IPS-NIHi7 (cell line): ENCODE measurements at regions not wholly inside any gene's neighbourhood (a gene's known extent, or its start where the extent isn't known, plus 50 kb on each side); places are given as distances from the start of the nearest gene placed in this dataset.
"Not testable (repeated sequence)": the region's sequence is repeated elsewhere in the genome, so short reads cannot be mapped to it uniquely, and the experiment has no call there.

Experiments
- DNase-seq: peaks from one replicate; pipeline ENCODE4 v3.0.0; 2012; ENCODE audit warnings: mixed read lengths; ENCODE audit errors: extremely low spot score

DNA sequence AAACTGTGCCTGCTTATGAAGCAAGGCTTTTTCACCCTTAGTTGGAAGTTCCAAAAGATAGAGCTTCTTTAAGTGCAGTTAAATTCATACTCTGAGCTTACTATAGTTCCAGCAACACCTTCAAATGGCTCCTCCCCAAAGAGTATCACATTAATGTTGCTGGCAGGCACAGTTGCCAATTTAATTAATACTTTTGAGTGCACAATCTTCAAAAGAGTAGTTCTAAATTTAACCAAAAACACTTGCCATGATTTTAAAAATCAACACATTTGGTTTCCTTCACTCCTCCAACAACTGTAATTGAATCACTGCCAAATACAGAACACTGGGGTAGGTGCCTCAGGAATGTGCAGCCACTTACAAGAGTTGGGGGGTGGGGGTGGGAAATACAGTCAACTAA, 150.6 kb upstream of the UBE2E3 start:
- no peak for DNase-seq

DNA sequence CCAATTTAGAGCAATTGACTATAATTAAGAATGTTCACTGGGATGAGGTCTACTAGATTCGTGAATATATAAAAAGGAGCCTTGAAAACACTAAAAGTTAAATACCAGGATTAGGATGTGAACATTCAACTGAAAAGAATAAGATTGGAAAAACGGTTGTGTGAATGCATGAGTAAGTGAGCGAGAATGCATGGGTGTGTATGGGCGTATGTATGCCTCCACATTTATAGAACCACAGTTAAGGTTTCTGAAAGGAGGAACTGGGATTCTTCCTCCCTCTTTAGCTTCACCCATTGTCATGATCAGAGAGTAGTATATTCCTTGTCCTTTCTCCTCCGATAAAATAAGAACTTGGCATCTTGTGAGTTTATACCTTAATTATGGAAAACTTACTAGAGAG, 151.1 kb upstream of the UBE2E3 start:
- no peak for DNase-seq

DNA sequence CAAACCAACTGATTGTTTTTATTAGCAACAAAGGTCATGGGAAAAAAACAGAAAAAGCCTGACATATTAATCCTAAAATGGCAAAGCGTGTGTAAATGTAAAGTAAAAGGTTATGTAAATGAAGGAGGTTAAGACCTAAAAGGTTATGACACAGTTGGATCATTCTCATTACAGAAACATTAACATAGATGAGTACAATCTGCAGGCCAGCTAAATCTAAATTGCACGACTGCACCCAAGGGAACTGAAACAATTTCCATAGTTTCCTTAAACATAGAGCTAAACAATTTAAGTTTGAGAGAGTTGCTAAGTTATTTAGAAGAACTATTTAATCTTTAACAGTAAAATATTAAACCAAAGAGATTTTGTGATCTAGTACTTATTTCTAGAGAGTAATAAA, 151.6 kb upstream of the UBE2E3 start:
- no peak for DNase-seq

DNA sequence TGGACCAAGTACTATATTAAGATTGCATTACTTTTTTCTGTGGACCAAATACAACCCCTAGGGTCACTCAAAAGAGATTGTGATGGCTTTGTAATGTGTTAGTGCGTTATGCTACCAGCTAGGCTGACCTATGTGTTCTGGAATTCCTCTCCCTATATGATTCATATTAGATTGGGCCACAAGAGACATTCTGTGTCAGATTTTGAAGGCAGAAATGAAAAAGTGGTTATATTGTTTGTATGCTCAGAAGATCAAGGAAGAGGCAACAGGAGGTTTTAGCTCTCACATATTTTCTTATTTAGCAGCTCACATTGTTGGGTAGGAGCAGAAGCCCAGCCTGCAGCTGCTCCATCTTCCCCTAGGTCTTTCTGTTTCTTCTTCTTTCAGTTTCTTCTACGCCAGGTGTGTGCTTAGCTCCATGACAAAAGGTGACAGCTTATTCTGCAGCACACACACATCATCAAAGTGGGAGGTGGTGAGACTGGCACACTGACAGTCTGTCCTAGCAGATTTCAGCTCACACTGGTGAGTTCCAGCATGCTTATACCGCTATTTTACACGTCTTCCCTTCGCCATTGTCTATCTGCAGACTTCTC, 156.8 kb upstream of the UBE2E3 start:
- no peak for DNase-seq

DNA sequence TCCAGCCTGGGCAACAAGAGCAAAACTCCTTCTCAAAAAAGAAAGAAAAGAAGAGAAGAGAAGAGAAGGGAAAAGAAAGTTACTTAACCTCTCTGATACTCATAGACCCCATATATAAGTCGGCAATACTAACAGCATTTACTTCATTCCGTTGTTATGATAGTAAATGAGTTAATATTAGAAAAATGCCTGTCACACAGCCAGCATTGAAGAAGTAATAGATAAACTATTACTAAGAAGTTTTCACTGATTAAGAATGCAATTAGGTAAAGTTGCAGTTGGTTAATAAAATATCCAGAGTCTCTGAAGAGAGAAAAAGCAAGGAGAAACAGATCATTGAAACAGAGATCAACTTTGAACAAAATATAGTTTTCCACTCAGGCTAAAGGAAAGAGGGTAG, 161.3 kb upstream of the UBE2E3 start:
- no peak for DNase-seq

DNA sequence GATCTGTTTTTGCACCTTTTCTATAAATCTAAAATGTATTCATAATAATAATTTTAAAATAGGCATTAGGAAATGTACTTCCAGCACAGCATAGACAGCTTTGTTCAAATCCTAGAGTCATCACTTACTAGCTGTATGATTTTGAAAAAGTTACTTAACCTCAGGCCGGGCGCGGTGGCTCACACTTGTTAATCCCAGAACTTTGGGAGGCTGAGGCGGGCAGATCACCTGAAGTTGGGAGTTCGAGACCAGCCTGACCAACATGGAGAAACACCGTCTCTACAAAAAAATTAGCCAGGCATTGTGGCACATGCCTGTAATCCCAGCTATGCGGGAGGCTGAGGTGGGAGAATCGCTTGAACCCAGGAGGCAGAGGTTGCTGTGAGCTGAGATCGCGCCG, 161.7 kb upstream of the UBE2E3 start:
- DNase-seq: not testable (repeated sequence)

DNA sequence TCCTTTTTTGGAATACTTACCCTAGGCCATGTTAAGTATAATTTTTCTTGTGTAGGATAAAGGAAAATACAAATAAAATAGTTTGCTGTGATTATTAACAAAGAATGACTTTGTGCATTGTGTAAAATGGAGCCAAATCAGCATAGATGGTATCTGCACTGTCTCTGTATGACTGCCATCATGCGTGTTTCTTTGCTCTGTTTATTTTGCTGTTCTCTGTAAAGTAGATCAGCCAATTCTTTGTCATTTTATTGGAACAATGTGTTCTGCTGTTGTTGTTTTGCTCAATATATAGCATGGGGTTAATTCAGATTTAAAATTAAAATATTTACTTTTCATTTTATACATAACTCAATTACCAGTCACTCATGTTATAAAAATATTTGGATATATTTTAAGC, 181.3 kb upstream of the UBE2E3 start:
- no peak for DNase-seq

DNA sequence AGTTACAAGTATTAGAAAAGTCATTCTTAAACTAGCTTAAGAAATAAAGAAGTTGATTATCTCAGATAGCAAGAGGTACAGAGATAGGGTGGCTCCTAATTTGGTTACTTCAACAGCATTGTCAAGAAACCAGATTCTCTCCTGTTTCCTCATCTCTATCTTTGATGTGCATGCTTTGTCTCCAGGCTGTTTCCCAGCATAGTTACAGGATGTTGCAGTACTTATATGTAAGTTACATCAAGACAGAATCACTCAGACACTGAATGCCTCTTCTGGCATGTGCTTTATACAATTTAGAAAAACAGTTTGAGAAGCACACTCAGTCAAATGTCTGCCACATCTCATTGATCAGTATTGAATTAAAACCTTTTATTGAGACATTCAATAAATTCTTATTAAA, 189.5 kb upstream of the UBE2E3 start:
- no peak for DNase-seq

DNA sequence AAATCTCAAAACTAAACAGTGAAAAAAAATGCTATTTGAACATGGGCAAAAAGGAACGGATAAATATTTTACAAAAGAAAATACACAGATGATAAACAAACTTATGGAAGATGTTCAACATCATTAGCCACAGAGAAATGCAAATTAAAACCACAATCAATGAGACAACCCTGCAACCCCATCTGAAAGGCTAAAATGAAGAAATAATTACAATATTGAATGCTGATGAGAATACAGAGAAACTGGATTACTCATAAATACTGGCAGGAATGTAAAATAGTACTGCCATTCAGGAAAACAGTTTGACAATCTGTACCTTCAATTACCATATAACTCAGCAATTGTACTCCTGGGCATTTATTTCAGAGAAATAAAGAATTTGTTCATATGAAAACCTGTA, 193.1 kb upstream of the UBE2E3 start:
- DNase-seq: no peak

DNA sequence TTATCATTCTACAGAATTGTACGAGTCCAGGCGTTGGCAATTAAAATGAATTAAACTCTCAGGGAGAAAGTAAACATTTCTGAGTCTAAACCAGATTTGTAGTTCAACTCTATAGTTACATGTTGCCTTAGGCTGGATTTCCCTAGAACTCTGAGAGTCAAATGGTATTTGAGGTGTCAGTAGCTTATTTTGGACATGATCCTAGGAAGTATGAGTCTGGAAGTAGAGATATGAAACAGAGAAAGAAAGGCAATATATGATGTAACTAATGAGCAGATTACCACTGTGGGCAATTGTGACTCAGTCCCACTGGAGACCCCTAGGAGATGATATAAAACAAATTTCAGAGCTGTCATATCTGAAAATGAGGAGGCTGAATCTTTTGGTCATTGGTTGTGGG, 199.1 kb upstream of the UBE2E3 start:
- no peak for DNase-seq

DNA sequence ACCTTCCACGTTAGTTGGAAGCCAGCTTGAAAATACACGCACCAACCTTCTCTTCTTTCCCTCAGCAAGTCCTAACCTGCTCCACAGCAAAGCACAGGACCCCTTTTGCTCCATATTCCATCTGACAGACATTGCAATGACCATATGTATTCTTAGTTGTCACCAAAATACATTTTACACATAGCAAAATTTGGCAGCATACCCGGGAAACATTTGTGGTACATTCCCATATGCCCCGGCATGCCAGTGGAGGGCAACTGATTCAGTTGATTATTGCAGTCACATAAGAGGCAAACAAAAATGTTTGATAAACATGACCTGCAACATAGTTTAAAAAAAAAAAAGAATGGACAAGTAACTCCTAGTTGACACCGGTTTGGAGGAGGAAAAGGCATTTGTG, 202.1 kb upstream of the UBE2E3 start:
- DNase-seq: no peak

DNA sequence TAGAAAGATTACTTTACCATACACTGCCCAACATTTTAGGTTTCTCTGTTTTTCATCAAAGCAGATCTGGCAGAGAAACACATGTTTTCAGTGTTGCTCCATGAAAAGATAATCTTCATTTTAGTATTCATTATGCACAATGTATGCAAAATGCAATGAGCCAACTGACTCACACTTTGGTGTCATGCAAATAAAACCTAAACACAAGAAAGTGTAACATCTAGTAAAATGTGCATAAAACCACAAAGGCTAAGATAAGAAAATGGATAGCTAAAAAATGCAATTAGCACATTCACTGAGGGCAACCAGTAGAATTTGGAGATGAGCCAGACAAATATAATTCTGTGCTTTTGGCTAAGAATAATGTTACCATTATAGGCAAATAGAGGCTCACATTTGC, 203.5 kb upstream of the UBE2E3 start:
- no peak for DNase-seq

DNA sequence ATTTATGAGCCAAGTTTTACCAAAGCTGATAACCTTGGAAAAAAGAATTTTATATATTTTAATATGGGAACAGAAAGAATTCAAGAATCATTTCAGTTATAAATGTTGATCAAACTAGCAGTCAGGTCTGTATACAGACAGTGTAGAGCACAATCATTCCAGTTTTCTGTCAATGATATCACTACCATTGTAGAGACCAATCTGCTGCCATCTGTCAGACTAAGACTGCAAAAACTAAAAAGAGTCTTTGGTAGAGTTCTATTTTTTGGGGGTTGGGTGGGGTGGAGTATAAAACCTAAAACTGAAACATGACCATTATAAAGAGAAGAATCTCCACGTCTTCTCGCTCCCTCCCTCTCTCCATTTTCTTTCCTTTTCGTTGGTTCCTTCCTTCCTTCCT, 204.7 kb upstream of the UBE2E3 start:
- DNase-seq: no peak

DNA sequence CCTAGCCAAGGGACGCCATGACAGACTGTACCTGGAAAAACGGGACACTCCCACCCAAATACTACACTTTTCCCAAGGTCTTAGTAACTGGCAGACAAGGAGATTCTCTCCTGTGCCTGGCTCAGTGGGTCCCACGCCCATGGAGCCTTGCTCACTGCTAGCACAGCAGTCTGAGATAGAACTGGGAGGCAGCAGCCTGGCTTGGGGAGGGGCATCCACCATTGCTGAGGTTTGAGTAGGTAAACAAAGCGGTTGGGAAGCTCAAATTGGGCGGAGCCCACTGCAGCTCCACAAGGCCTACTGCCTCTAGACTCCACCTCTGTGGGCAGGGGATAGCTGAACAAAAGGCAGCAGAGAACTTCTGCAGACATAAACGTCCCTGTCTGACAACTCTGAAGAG, 215.1 kb upstream of the UBE2E3 start:
- DNase-seq: not testable (repeated sequence)

DNA sequence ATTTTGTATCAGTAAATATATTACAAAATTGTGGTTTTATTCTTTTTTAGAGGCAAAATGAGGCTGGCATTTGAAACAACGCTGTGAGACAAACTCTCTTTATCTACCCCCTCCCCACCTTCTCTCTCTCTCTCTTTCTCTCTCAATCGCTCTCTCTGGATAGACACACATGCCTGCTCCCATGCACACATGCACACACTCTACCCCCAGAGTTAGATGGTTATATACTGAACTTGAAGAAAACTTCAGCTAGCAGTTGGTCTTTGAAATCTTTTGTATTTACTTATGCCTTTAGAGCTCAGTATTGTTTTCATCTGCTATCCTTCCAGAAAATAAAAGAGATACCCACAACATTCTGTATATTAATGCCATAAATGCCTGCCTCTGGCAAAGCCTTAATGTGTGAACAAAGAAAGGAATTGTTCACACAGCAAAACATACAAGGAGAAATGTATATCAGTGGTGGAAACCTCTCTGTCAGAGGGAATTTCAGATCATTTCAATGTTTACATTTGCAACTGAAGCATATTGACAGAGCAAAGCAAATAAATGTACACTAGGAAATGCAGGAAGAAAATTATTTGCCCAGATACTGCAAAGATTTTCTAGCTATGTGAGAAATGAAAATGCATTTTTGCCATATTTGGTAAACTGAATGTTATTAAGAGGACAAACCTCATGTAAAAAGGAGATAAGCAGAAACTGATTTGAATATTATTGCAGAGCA, 217.0 kb upstream of the UBE2E3 start:
- DNase-seq: no peak

DNA sequence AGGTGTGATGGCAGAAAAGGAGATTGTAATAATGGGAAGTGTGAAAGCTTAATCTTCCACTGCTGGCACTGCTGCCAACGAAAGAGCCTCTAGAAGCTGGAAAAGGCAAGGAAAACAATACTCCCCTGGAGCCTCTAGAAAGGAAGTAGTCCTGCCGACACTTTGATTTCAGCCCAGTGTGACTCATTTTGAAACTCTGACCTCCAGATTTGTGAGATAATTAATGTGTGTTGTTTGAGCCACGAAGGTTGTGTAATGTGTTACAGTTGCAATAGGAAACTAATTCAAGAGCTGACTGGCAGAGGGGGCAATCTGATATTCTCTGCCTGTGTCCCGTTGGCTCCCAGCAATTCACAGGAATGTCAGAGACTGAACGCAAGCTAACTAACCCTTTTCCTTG, 219.2 kb upstream of the UBE2E3 start:
- peak; percentile 10 for DNase-seq

DNA sequence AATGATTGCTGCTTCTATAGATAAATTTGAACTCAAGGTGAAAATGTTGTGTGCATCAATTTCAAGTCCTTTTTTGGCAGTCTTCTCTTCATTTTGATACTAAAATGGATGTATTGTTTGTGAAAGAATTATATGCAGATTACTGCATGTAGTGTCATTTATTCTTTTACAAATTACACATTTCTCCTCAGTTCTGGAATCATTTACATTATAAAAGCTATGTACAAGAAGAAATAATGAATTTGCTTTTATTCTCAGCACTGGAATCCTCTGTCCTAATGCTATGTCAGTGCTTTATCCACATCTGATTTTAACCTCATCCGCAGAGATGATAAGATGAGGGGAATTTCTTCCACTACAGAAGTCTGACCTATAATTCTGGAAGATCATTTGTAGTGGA, 220.8 kb upstream of the UBE2E3 start:
- DNase-seq: no peak

DNA sequence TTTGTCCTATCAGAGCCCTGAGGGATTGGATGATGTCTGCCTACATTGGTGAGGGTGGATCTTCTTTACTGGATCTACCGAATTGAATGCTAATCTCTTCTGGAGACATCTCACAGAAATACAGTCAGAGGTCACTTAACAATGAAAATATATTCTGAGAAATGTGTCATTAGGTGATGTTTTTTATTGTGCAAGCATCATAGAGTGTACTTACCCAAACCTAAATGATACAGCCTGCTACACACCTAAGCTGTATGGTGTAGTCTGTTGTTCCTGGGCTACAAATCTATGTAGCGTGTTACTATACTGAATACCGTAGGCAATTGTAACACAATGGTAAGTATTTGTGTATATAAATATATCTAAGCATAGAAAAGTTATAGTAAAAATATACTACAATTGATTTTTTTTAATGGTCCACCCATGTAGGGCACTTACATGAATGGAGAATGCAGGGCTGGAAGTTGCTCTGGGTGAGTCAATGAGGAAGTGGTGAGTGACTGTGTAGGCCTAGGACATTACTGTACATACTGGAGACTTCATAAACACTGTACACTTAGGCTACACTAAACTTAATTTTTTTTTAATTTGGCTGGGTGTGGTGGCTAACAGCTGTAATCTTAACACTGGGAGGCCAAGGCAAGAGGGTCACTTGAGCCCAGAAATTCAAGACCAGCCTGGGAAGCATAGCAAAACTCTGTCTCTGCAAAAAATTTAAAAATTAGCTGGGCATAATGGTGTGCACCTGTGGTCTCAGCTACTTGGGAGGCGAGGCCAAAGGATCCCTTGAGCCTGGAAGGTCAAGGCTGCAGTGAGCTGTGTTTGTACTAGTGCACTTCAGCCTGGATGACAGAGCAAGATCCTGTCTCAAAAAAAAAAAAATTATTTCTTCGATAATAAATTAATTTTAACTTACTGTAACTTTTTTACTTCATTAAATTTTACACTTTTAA, 226.3 kb upstream of the UBE2E3 start:
- no peak for DNase-seq

DNA sequence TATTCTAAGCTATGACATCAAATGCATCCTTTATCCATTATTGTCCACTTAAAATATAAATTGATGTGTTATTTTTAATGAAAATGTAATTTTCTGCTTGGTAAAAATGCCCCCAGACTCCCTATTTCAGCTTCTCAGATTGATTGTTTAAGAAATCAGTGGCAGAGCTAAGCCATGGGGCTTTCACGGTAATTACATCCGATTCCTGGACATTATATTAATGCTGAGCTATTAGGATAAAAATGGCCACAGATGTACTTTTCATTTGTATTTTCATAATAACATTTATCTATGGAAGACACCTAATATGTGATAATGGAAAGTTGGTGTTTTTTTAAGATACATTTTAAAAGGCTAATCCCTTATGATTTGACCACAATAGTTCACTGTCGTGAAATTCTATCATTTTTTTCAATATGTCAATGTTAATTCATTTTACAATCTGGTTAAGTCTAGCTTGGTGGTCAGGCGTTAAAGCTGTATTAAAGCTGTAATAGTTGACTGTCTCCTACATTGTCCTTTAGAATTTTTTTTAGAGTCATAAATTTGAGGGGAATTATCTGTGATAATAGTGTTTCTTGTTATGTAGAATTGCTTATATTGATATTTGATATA, 229.0 kb upstream of the UBE2E3 start:
- no peak for DNase-seq

DNA sequence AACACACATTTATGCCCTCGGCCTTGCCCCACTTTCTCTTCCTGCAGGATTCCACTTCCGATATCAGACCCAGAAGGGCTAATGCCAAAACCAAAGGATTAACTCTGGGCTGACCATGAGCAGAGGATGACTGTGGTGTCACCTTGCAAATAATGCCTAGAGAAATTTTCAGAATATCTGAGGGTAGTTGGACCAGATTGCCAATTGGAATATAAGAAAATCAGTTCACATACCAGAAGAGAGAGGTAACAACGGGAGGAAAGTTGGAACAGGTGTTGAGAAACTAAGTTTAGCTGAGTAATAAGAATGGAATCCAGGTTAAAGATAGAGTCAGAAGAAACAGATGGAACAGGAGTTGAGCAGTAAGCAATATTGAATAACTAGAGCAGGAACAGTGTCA, 232.7 kb upstream of the UBE2E3 start:
- DNase-seq: no peak

DNA sequence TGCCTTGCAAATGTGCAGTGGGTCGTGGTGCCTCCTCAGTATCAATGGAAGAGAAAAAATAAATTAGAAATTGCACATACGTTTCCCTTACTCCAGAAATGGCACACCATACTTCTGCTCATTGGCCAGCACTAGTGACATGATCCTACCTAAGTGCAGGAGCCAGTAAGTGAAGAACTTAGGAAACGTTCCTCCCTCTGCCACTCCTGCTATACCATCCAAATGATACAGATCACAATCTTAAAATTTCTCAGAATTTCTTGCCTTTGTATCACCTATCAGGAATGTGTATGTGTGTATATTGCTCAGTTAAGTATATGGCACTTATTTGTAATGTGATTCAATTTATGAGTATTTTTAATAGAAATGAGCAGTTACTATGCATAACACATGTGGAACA, 237.0 kb upstream of the UBE2E3 start:
- no peak for DNase-seq

DNA sequence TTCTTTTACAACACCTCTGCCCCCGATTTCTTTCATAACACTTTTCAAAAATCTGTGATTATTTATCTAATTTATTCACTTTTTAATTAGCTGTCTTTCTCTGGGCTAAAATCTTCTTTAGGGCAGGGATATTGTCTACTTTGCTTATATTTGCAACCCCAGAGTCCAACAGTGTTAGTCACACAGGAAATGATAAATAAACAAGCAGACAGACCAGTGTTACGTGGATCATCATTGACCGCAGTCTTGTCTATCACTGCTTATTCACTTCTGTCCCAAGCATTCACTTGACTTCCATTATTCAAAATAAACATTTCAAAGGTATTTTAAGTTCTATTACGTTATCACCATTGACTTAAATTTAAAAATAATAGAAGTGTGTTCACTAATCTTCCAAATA, 237.6 kb upstream of the UBE2E3 start:
- no peak for DNase-seq
